Urinary bladder (tissue), 3 donors: ENCODE measurements at regions not wholly inside any gene's neighbourhood (a gene's known extent, or its start where the extent isn't known, plus 50 kb on each side); places are given as distances from the start of the nearest gene placed in this dataset.

Experiments
- DNase-seq: peaks from one replicate; pipeline ENCODE4 v3.0.0-alpha.2; 2015; ENCODE audit errors: extremely low spot score
- H3K27ac ChIP-seq: one replicate; pipeline ENCODE4 v1.5.1; 2013; ENCODE audit warnings: low read depth, mild to moderate bottlenecking, moderate library complexity
- H3K36me3 ChIP-seq: one replicate; pipeline ENCODE4 v1.6.1; 2013; ENCODE audit warnings: mild to moderate bottlenecking, moderate library complexity; ENCODE audit not compliant: insufficient read depth
- H3K4me1 ChIP-seq: one replicate; pipeline ENCODE4 v1.6.1; 2013; ENCODE audit warnings: mild to moderate bottlenecking, moderate library complexity; ENCODE audit not compliant: insufficient read depth
- H3K4me3 ChIP-seq: one replicate; pipeline ENCODE4 v1.5.1; 2013; ENCODE audit warnings: low read depth, low read length
- WGBS: extraction: QIAGEN DNeasy Blood & Tissue Kit; methylation state at CpG from one replicate; pipeline ENCODE4 v1.1.7; 2013; 5-methylcytosine and 5-hydroxymethylcytosine counted together
- donor health status: healthy with polysubstance abuse.
- donor health status: healthy.

GRCh38 chr1:30058970-30059369 is 664.4 kb downstream of the MATN1 start:
- no peaks in the 10 kb centered on the region for H3K36me3 ChIP-seq
- no peaks in the 10 kb centered on the region for H3K4me1 ChIP-seq
- H3K4me3 ChIP-seq: no peak overlapping the region
- H3K27ac ChIP-seq: no peak overlapping the region
- DNase-seq: no peak
- 62% methylated on average over 4 of the region's 4 CpGs for WGBS

- 32% methylated on average over 1 of the region's 1 CpG for WGBS
- Histone ChIP-seq H3K27ac (no peak overlapping the region), H3K36me3 (no peaks in the 10 kb centered on the region), H3K4me1 (no peaks in the 10 kb centered on the region), H3K4me3 (no peak overlapping the region)
- no peak for DNase-seq
These were observed 669.3 kb downstream of the MATN1 start for GRCh38 chr1:30054126-30054525.

GRCh38 chr1:30052178-30052577 is 671.2 kb downstream of the MATN1 start:
- no peaks in the 10 kb centered on the region for H3K4me1 ChIP-seq
- H3K4me3 ChIP-seq: no peak overlapping the region
- no peak overlapping the region for H3K27ac ChIP-seq
- WGBS: 42% methylated on average over 4 of the region's 4 CpGs
- H3K36me3 ChIP-seq: no peaks in the 10 kb centered on the region
- DNase-seq: no peak

GRCh38 chr1:30051777-30052176 is 671.6 kb downstream of the MATN1 start:
- WGBS: 80% methylated on average over 6 of the region's 6 CpGs

GRCh38 chr1:30049748-30050296 is 673.6 kb downstream of the MATN1 start:
- no peaks in the 10 kb centered on the region for H3K4me1 ChIP-seq

More at GRCh38 chr1:30051777-30052176, 671.6 kb downstream of the MATN1 start:
- DNase-seq: no peak
- Histone ChIP-seq H3K4me3 (no peak overlapping the region), H3K27ac (no peak overlapping the region), H3K4me1 (no peaks in the 10 kb centered on the region), H3K36me3 (no peaks in the 10 kb centered on the region)

GRCh38 chr1:30048905-30049304 is 674.5 kb downstream of the MATN1 start:
- 89% methylated on average over 5 of the region's 5 CpGs for WGBS
- Histone ChIP-seq H3K36me3 (no peaks in the 10 kb centered on the region), H3K4me1 (no peaks in the 10 kb centered on the region), H3K27ac (no peak overlapping the region), H3K4me3 (no peak overlapping the region)
- DNase-seq: no peak

More at GRCh38 chr1:30049748-30050296, 673.6 kb downstream of the MATN1 start:
- Histone ChIP-seq H3K36me3 (no peaks in the 10 kb centered on the region), H3K27ac (no peak overlapping the region), H3K4me3 (no peak overlapping the region)
- 72% methylated on average over 4 of the region's 4 CpGs for WGBS
- no peak for DNase-seq

GRCh38 chr1:30047576-30047975 is 675.8 kb downstream of the MATN1 start:
- WGBS: 86% methylated on average over 3 of the region's 3 CpGs
- DNase-seq: no peak
- H3K4me3 ChIP-seq: no peak overlapping the region

GRCh38 chr1:30046751-30047150 is 676.6 kb downstream of the MATN1 start:
- H3K36me3 ChIP-seq: no peaks in the 10 kb centered on the region
- H3K4me3 ChIP-seq: no peak overlapping the region
- no peak for DNase-seq
- H3K4me1 ChIP-seq: no peaks in the 10 kb centered on the region
- no peak overlapping the region for H3K27ac ChIP-seq
- 78% methylated on average over 10 of the region's 10 CpGs for WGBS

More at GRCh38 chr1:30047576-30047975, 675.8 kb downstream of the MATN1 start:
- Histone ChIP-seq H3K4me1 (no peaks in the 10 kb centered on the region), H3K27ac (no peak overlapping the region), H3K36me3 (no peaks in the 10 kb centered on the region)

GRCh38 chr1:30045304-30046090 is 677.9 kb downstream of the MATN1 start:
- Histone ChIP-seq H3K36me3 (no peaks in the 10 kb centered on the region), H3K4me3 (no peak overlapping the region), H3K4me1 (no peaks in the 10 kb centered on the region), H3K27ac (no peak overlapping the region)
- DNase-seq: no peak
- WGBS: 85% methylated on average over 4 of the region's 4 CpGs

GRCh38 chr1:30044656-30045144 is 678.7 kb downstream of the MATN1 start:
- Histone ChIP-seq H3K4me1 (no peaks in the 10 kb centered on the region), H3K27ac (no peak overlapping the region), H3K36me3 (no peaks in the 10 kb centered on the region), H3K4me3 (no peak overlapping the region)
- 94% methylated on average over 2 of the region's 2 CpGs for WGBS
- DNase-seq: no peak

- Histone ChIP-seq H3K27ac (no peak overlapping the region), H3K36me3 (no peaks in the 10 kb centered on the region), H3K4me1 (no peaks in the 10 kb centered on the region), H3K4me3 (no peak overlapping the region)
- no peak for DNase-seq
- WGBS: 61% methylated on average over 1 of the region's 1 CpG
These were observed 679.5 kb downstream of the MATN1 start for GRCh38 chr1:30043731-30044408.

- Histone ChIP-seq H3K36me3 (no peaks in the 10 kb centered on the region), H3K4me3 (no peak overlapping the region), H3K27ac (no peak overlapping the region), H3K4me1 (no peaks in the 10 kb centered on the region)
- DNase-seq: no peak
- 78% methylated on average over 2 of the region's 2 CpGs for WGBS
These were observed 680.1 kb downstream of the MATN1 start for GRCh38 chr1:30043256-30043655.

GRCh38 chr1:30042438-30043147 is 680.8 kb downstream of the MATN1 start:
- WGBS: 86% methylated on average over 2 of the region's 2 CpGs

More at GRCh38 chr1:30042438-30043147, 680.8 kb downstream of the MATN1 start:
- Histone ChIP-seq H3K36me3 (no peaks in the 10 kb centered on the region), H3K27ac (no peak overlapping the region), H3K4me1 (no peaks in the 10 kb centered on the region), H3K4me3 (no peak overlapping the region)
- no peak for DNase-seq
